Peyer's patch (tissue), 4 donors: ENCODE measurements at regions not wholly inside any gene's neighbourhood (a gene's known extent, or its start where the extent isn't known, plus 50 kb on each side); places are given as distances from the start of the nearest gene placed in this dataset.
A peak's percentile ranks its signal among the peaks of the same experiment; 100 is the strongest.
"Not testable (repeated sequence)": the region's sequence is repeated elsewhere in the genome, so short reads cannot be mapped to it uniquely, and the experiment has no call there.

ENCODE experiments used
- DNase-seq, 3 donors: peaks; one replicate each; pipeline ENCODE4 v3.0.0-alpha.2; 2017 to 2019
- H3K27ac ChIP-seq, 4 donors: fragments of 200-600 bp; sonication (generic); one replicate each; pipeline ENCODE4 v1.5.1; 2016 to 2019
- H3K27me3 ChIP-seq, 2 donors: fragments of 200-600 bp; sonication (generic); one replicate each; pipeline ENCODE4 v1.5.1; 2019
- H3K36me3 ChIP-seq, 3 donors: fragments of 200-600 bp; sonication (generic); one replicate each; pipeline ENCODE4 v1.5.1; 2016 to 2019
- H3K4me1 ChIP-seq, 4 donors: fragments of 200-600 bp; sonication (generic); one replicate each; pipeline ENCODE4 v1.5.1; 2016 to 2019
- H3K4me3 ChIP-seq, 4 donors: fragments of 200-600 bp; sonication (generic); 1 replicate in 3 of 4; 2 replicates in 1 of 4; pipeline ENCODE4 v1.5.1; 2016 to 2019; ENCODE audit warnings: mild to moderate bottlenecking in 1 of 4
- H3K9me3 ChIP-seq, 4 donors: fragments of 200-600 bp; sonication (generic); one replicate each; pipeline ENCODE4 v1.5.1; 2016 to 2019; ENCODE audit warnings: mild to moderate bottlenecking in 1 of 4
- CTCF ChIP-seq, 6 experiments: fragments of 450-650 bp in 4 of 6; fragments of 200-600 bp in 2 of 6; sonication (generic) in 1 of 6; IDR thresholded peaks; one replicate each; pipeline ENCODE4 v1.5.1; 2017 to 2019; ENCODE audit warnings: antibody characterized with exemption in 6 of 6, mild to moderate bottlenecking in 3 of 6, moderate library complexity in 1 of 6
- POLR2A ChIP-seq, 2 donors: fragments of 450-650 bp; IDR thresholded peaks; one replicate each; pipeline ENCODE4 v1.5.1; 2017; ENCODE audit warnings: antibody characterized with exemption in 2 of 2, mild to moderate bottlenecking in 2 of 2, moderate library complexity in 2 of 2

GRCh38 chr9:90180381-90180780 lies 462.2 kb downstream of the DIRAS2 start:
- H3K27me3 ChIP-seq: no peaks in the 10 kb centered on the region
- no peak overlapping the region for H3K27ac ChIP-seq
- H3K9me3 ChIP-seq: no peaks in the 10 kb centered on the region
- no peaks in the 10 kb centered on the region for H3K4me1 ChIP-seq
- H3K36me3 ChIP-seq: no peaks in the 10 kb centered on the region
- no peak for DNase-seq
- no peak overlapping the region for H3K4me3 ChIP-seq
- TF ChIP-seq POLR2A (IDR thresholded peaks at IDR 0.05) (no peak), CTCF (IDR thresholded peaks at IDR 0.05) (no peak)

GRCh38 chr9:90188656-90189055 lies 454.0 kb downstream of the DIRAS2 start:
- H3K9me3 ChIP-seq: no peaks in the 10 kb centered on the region
- peak overlapping the region in 1 of 4 donors; percentile 58 for H3K27ac ChIP-seq
- H3K27me3 ChIP-seq: no peaks in the 10 kb centered on the region
- TF ChIP-seq POLR2A (IDR thresholded peaks at IDR 0.05): no peak
- TF ChIP-seq CTCF (IDR thresholded peaks at IDR 0.05): no peak
- no peaks in the 10 kb centered on the region for H3K4me1 ChIP-seq
- no peak for DNase-seq
- H3K36me3 ChIP-seq: no peaks in the 10 kb centered on the region
- H3K4me3 ChIP-seq: no peak overlapping the region

GRCh38 chr9:90189306-90189705 lies 453.3 kb downstream of the DIRAS2 start:
- H3K27me3 ChIP-seq: no peaks in the 10 kb centered on the region
- no peaks in the 10 kb centered on the region for H3K9me3 ChIP-seq
- H3K27ac ChIP-seq: peak overlapping the region in 1 of 4 donors; percentile 58
- no peaks in the 10 kb centered on the region for H3K36me3 ChIP-seq
- H3K4me1 ChIP-seq: no peaks in the 10 kb centered on the region
- H3K4me3 ChIP-seq: no peak overlapping the region
- TF ChIP-seq POLR2A (IDR thresholded peaks at IDR 0.05) (no peak), CTCF (IDR thresholded peaks at IDR 0.05) (no peak)
- peak in 2 of 3 donors; percentile 48 to 55 for DNase-seq

- DNase-seq: peak; percentile 80 to 88 (median 87)
- H3K27ac ChIP-seq: peak overlapping the region in 1 of 4 donors; percentile 55
- TF ChIP-seq CTCF (IDR thresholded peaks at IDR 0.05): peak in 2 of 6 experiments; percentile 11 to 12
Measured at GRCh38 chr9:90192465-90192864, 450.2 kb downstream of the DIRAS2 start.

GRCh38 chr9:90198956-90199355 lies 443.7 kb downstream of the DIRAS2 start:
- Histone ChIP-seq H3K9me3 (no peaks in the 10 kb centered on the region), H3K4me1 (no peaks in the 10 kb centered on the region), H3K4me3 (no peak overlapping the region), H3K27me3 (no peaks in the 10 kb centered on the region), H3K27ac (no peak overlapping the region), H3K36me3 (no peaks in the 10 kb centered on the region)
- TF ChIP-seq POLR2A (IDR thresholded peaks at IDR 0.05) (no peak), CTCF (IDR thresholded peaks at IDR 0.05) (no peak)
- no peak for DNase-seq

More at GRCh38 chr9:90192465-90192864, 450.2 kb downstream of the DIRAS2 start:
- H3K36me3 ChIP-seq, H3K4me3 ChIP-seq, H3K9me3 ChIP-seq, H3K4me1 ChIP-seq, H3K27me3 ChIP-seq: not testable (repeated sequence)

- no peaks in the 10 kb centered on the region for H3K9me3 ChIP-seq
- no peaks in the 10 kb centered on the region for H3K4me1 ChIP-seq
- DNase-seq: no peak
- H3K27ac ChIP-seq: no peak overlapping the region
- H3K27me3 ChIP-seq: no peaks in the 10 kb centered on the region
- H3K36me3 ChIP-seq: no peaks in the 10 kb centered on the region
- no peak overlapping the region for H3K4me3 ChIP-seq
- TF ChIP-seq POLR2A (IDR thresholded peaks at IDR 0.05) (no peak), CTCF (IDR thresholded peaks at IDR 0.05) (no peak)
Measured at GRCh38 chr9:90201766-90202165, 440.9 kb downstream of the DIRAS2 start.
